ENCODE measurements at regions not wholly inside any gene's neighbourhood (a gene's known extent, or its start where the extent isn't known, plus 50 kb on each side); places are given as distances from the start of the nearest gene placed in this dataset.

DNA sequence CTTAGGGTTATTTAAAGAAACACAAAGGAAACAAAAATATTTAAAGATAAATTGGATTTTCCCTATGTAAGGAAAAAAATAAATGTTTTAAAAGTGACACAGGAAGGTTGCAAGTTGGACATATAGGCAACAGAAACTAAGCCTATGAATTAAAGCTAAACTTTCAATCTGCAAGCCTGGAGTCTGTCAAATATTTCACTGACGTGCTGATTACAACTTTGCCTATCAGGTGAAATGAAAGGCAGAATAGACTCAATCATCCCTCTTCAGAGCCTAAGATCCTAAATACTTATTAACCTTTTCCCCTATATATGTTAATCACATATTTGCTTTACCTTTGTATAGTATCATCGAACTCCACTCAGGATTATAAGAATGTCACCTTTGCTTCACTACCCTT, 1068.0 kb upstream of the ALCAM start:
- FAIRE-seq (no peak), DNase-seq (ENCODE audit: low read depth in 1 of 2, low spot score in 1 of 2) (no peak), ATAC-seq (no peak)
- Histone ChIP-seq H3K4me3 (no peak overlapping the region), H3K4me1 (no peaks in the 10 kb centered on the region), H3K9me3 (no peaks in the 10 kb centered on the region), H3K4me2 (no peak overlapping the region), H3K27ac (no peak overlapping the region)
- 32% methylated on average over 2 of the region's 2 CpGs for WGBS (ENCODE audit: missing lambda C conversion rate)
- TF ChIP-seq, protein P1, sequence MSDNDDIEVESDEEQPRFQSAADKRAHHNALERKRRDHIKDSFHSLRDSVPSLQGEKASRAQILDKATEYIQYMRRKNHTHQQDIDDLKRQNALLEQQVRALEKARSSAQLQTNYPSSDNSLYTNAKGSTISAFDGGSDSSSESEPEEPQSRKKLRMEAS (IDR thresholded peaks at IDR 0.05): no peak
- POLR2A ChIA-PET: no interaction called here
- CTCF ChIA-PET: no interaction called here

DNA sequence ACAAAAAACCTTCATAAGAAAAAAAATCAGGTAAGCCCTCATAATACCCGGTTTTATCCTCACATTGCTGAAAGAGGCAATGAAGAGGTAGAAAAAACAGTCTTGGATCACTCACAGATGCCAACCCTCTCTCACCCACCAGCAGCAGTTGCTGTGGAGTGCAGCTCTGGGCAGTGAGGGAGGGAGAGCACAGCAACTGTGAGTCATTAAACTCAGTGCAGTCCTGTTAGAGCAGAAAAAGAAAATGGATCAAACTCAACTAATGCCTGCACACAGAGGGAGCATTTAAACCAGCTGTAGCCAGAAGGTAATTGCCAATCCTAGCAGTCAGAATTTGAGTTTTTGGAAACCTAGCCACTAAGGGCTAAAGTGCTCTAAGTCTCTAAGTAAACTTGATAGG, 1050.6 kb upstream of the ALCAM start:
- ATAC-seq (0 out of 6 replicates have a peak, but pooled peaks of 1 of the 2 experiments have one; percentile 50), FAIRE-seq (no peak), DNase-seq (ENCODE audit: low read depth in 1 of 2, low spot score in 1 of 2) (no peak)
- H3K9me3 ChIP-seq: peaks cover 3% of the 10 kb centered on the region; the same call in 1 of the 3 replicates
- TF ChIP-seq CBX8 (IDR thresholded peaks at IDR 0.05) (no peak), KDM5A (IDR thresholded peaks at IDR 0.05) (no peak), ZSCAN20 (CRISPR knock-in tag; IDR thresholded peaks at IDR 0.05) (no peak), RARB (CRISPR knock-in tag; IDR thresholded peaks at IDR 0.05) (no peak), ZC3H11A (IDR thresholded peaks at IDR 0.05) (no peak), JUNB (IDR thresholded peaks at IDR 0.05) (no peak), CBX2 (IDR thresholded peaks at IDR 0.05; ENCODE audit: borderline replicate concordance, low read depth) (no peak)
- TF ChIP-seq, protein P2, sequence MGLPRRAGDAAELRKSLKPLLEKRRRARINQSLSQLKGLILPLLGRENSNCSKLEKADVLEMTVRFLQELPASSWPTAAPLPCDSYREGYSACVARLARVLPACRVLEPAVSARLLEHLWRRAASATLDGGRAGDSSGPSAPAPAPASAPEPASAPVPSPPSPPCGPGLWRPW (IDR thresholded peaks at IDR 0.05): no peak
- TF ChIP-seq, protein P3, sequence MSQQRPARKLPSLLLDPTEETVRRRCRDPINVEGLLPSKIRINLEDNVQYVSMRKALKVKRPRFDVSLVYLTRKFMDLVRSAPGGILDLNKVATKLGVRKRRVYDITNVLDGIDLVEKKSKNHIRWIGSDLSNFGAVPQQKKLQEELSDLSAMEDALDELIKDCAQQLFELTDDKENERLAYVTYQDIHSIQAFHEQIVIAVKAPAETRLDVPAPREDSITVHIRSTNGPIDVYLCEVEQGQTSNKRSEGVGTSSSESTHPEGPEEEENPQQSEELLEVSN (IDR thresholded peaks at IDR 0.05; ENCODE audit: borderline replicate concordance, low read depth): no peak
- H3K4me1 ChIP-seq: no peaks in the 10 kb centered on the region
- no peak overlapping the region for H3K4me3 ChIP-seq
- no peak overlapping the region for H3K27ac ChIP-seq
- 14% methylated on average over 1 of the region's 1 CpG for WGBS (ENCODE audit: missing lambda C conversion rate)
- ChIA-PET CTCF (no interaction called here), POLR2A (no interaction called here)
- H3K4me2 ChIP-seq: no peak overlapping the region

DNA sequence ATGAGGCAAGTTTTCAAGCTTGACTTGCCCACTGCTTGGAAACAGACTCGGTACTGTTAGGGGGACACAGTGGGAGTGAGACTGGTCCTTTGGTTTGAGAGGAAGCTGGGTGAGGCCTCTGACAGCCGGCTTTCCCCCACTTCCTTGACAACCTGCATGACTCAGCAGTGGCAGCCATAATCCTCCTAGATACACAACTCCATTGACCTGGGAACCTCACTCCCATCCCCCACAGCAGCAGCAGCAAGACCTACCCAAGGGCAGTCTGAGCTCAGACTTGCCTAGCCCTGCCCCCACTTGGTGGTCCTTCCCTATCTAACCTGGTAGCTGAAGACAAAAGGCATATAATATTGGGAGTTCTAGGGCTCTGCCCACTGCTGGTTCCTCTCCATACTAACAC, 1043.5 kb upstream of the ALCAM start:
- Histone ChIP-seq H3K4me3 (no peak overlapping the region), H3K4me2 (no peak overlapping the region), H3K4me1 (no peaks in the 10 kb centered on the region), H3K27ac (0 out of 6 replicates have a peak overlapping the region, but pooled peaks of 1 of the 2 experiments have one; percentile 10), H3K9me3 (peaks cover 26% of the 10 kb centered on the region; the same call in 2 of the 3 replicates)
- FAIRE-seq (no peak), ATAC-seq (no peak), DNase-seq (ENCODE audit: low read depth in 1 of 2, low spot score in 1 of 2) (peak in 1 of 2 experiments; percentile 22)
- WGBS (ENCODE audit: missing lambda C conversion rate): 21% methylated on average over 2 of the region's 2 CpGs
- POLR2A ChIA-PET: no interaction called here
- TF ChIP-seq, protein P2 (IDR thresholded peaks at IDR 0.05): no peak
- CTCF ChIA-PET: no interaction called here

DNA sequence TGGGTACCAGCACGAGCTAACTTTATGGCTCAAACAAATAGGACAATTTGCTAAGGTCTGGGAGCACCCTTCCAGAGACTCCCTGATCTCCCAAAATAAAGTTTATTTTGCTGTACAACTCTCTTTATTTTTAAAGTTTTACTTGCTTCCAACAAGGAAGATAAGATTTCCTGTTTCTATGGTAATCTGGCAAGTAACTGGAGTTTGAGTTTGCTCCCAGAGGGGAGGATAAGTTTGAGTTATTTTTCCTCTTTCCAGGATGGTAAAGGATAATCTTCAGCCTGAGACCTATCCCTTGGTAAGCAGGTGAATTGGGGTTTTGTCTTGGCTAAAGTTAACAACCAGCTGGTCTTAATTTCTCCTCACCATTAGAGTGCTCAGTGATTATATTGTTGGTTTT, 1019.4 kb upstream of the ALCAM start:
- TF ChIP-seq FOSB (CRISPR knock-in tag; IDR thresholded peaks at IDR 0.05) (no peak), ZFP36 (IDR thresholded peaks at IDR 0.05; ENCODE audit: borderline replicate concordance, partially characterized antibody) (no peak), HDAC2 (IDR thresholded peaks at IDR 0.05) (no peak), FOSL2 (IDR thresholded peaks at IDR 0.05) (no peak), FOSL2 (CRISPR knock-in tag; IDR thresholded peaks at IDR 0.05) (no peak)
- TF ChIP-seq, protein P4, sequence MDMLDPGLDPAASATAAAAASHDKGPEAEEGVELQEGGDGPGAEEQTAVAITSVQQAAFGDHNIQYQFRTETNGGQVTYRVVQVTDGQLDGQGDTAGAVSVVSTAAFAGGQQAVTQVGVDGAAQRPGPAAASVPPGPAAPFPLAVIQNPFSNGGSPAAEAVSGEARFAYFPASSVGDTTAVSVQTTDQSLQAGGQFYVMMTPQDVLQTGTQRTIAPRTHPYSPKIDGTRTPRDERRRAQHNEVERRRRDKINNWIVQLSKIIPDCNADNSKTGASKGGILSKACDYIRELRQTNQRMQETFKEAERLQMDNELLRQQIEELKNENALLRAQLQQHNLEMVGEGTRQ (IDR thresholded peaks at IDR 0.05): no peak
- H3K4me3 ChIP-seq: no peak overlapping the region
- FAIRE-seq (no peak), ATAC-seq (no peak), DNase-seq (ENCODE audit: low read depth in 1 of 2, low spot score in 1 of 2) (no peak)
- CTCF ChIA-PET: no interaction called here
- no peak overlapping the region for H3K27ac ChIP-seq
- no peaks in the 10 kb centered on the region for H3K4me1 ChIP-seq
- H3K9me3 ChIP-seq: no peaks in the 10 kb centered on the region; the same call in 2 of the 3 replicates
- WGBS (ENCODE audit: missing lambda C conversion rate): 22% methylated on average over 1 of the region's 1 CpG
- no peak overlapping the region for H3K4me2 ChIP-seq
- POLR2A ChIA-PET: no interaction called here

DNA sequence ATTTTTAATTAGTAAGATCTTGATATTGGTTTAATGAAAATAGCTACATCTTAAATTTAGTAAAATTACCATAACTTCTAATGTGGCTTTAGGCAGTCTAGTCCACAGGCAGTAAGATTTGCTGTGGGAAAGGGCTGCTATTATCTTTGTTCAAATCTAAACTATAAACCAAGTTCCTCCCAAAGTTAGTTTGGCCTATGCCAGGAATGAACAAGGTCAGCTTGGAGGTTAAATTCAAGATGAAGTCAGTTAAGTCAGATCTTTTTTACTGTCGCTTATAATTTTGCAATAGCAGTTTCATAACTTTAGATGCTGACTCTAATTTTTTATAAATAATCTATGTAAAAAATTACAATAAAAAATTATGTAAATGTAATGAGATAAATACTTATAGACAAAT, 1016.9 kb upstream of the ALCAM start:
- no peak for ATAC-seq
- WGBS (ENCODE audit: missing lambda C conversion rate): 65% methylated on average over 1 of the region's 1 CpG
- no peak overlapping the region for H3K4me2 ChIP-seq
- ChIA-PET CTCF (no interaction called here), POLR2A (no interaction called here)
- H3K4me3 ChIP-seq: no peak overlapping the region
- H3K4me1 ChIP-seq: no peaks in the 10 kb centered on the region
- H3K27ac ChIP-seq: no peak overlapping the region
- no peak for DNase-seq (ENCODE audit: low read depth in 1 of 2, low spot score in 1 of 2)
- FAIRE-seq: no peak
- H3K9me3 ChIP-seq: no peaks in the 10 kb centered on the region; the same call in 2 of the 3 replicates
- TF ChIP-seq KDM1A (IDR thresholded peaks at IDR 0.05; ENCODE audit: low read depth) (no peak), HOXB5 (CRISPR knock-in tag; IDR thresholded peaks at IDR 0.05) (no peak), ZFP36 (IDR thresholded peaks at IDR 0.05; ENCODE audit: borderline replicate concordance, partially characterized antibody) (no peak), CBX2 (IDR thresholded peaks at IDR 0.05; ENCODE audit: borderline replicate concordance, low read depth) (no peak), ZC3H11A (IDR thresholded peaks at IDR 0.05) (no peak), NPAS2 (CRISPR knock-in tag; IDR thresholded peaks at IDR 0.05; ENCODE audit: borderline replicate concordance) (no peak), NR3C1 (IDR thresholded peaks at IDR 0.05) (no peak), FOSB (CRISPR knock-in tag; IDR thresholded peaks at IDR 0.05) (no peak), TP53 (CRISPR knock-in tag; IDR thresholded peaks at IDR 0.05) (no peak), JUN (IDR thresholded peaks at IDR 0.05) (no peak)
- TF ChIP-seq, protein P5, sequence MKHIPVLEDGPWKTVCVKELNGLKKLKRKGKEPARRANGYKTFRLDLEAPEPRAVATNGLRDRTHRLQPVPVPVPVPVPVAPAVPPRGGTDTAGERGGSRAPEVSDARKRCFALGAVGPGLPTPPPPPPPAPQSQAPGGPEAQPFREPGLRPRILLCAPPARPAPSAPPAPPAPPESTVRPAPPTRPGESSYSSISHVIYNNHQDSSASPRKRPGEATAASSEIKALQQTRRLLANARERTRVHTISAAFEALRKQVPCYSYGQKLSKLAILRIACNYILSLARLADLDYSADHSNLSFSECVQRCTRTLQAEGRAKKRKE (CRISPR knock-in tag; IDR thresholded peaks at IDR 0.05; ENCODE audit: low read depth): no peak
- TF ChIP-seq, protein P6, sequence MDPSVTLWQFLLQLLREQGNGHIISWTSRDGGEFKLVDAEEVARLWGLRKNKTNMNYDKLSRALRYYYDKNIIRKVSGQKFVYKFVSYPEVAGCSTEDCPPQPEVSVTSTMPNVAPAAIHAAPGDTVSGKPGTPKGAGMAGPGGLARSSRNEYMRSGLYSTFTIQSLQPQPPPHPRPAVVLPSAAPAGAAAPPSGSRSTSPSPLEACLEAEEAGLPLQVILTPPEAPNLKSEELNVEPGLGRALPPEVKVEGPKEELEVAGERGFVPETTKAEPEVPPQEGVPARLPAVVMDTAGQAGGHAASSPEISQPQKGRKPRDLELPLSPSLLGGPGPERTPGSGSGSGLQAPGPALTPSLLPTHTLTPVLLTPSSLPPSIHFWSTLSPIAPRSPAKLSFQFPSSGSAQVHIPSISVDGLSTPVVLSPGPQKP (IDR thresholded peaks at IDR 0.05; ENCODE audit: low read depth, low read length): no peak
- TF ChIP-seq, protein P4 (IDR thresholded peaks at IDR 0.05): no peak

Measured in A549 (cell line).